ENCODE measurements at regions not wholly inside any gene's neighbourhood (a gene's known extent, or its start where the extent isn't known, plus 50 kb on each side); places are given as distances from the start of the nearest gene placed in this dataset.

DNA sequence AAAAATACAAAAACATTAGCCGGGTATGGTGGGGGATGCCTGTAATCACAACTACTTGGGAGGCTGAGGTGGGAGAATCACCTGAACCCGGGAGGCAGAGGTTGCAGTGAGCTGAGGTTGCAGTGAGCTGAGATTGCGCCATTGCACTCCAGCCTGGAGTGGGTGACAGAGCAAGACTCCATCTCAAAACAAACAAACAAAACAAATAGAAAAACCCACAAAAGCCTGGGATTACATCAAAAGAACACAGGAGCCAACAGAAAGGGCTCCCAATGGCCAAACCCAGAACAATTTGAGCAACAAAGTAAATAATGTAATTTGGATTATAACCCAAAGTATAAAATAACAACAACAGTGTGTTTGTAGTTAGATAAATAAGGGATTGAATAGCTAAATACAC, 159.8 kb downstream of the UXS1 start:
- no peak for TF ChIP-seq CTCF (IDR thresholded peaks at IDR 0.05)
- no peak for TF ChIP-seq EZH2 (IDR thresholded peaks at IDR 0.05; ENCODE audit: borderline replicate concordance, insufficient read depth, low read depth, low read length, poor library complexity, severe bottlenecking)
